Smooth muscle cell (in vitro differentiated cells): ENCODE measurements at regions not wholly inside any gene's neighbourhood (a gene's known extent, or its start where the extent isn't known, plus 50 kb on each side); places are given as distances from the start of the nearest gene placed in this dataset.
A peak's percentile ranks its signal among the peaks of the same experiment; 100 is the strongest.

Source experiments
- DNase-seq: peaks from one replicate; lab custom pipeline; 2025; ENCODE audit not compliant: unreplicated experiment; lab: John Stamatoyannopoulos, UW
- H2AFZ ChIP-seq: fragments of 200-600 bp; sonication (generic); 2 replicates; pipeline ENCODE4 v1.6.0; 2016; ENCODE audit warnings: antibody characterized with exemption, low read depth, mild to moderate bottlenecking
- H3F3A ChIP-seq: fragments of 200-600 bp; sonication (generic); 2 replicates; pipeline ENCODE4 v1.6.0; 2017; ENCODE audit warnings: antibody characterized with exemption, low read depth
- H3K27ac ChIP-seq: fragments of 200-600 bp; sonication (generic); 2 replicates; pipeline ENCODE4 v1.5.1; 2016; ENCODE audit warnings: low read depth, mild to moderate bottlenecking
- H3K27me3 ChIP-seq: fragments of 200-600 bp; sonication (generic); 2 replicates; pipeline ENCODE4 v1.6.1; 2016; ENCODE audit warnings: low read depth, mild to moderate bottlenecking
- H3K36me3 ChIP-seq: fragments of 200-600 bp; sonication (generic); 2 replicates; pipeline ENCODE4 v1.5.1; 2016; ENCODE audit warnings: low read depth
- H3K4me1 ChIP-seq: fragments of 200-600 bp; sonication (generic); 2 replicates; pipeline ENCODE4 v1.5.1; 2016; ENCODE audit warnings: low read depth
- H3K4me2 ChIP-seq: fragments of 200-600 bp; sonication (generic); 2 replicates; pipeline ENCODE4 v1.6.0; 2016; ENCODE audit warnings: mild to moderate bottlenecking
- H3K4me3 ChIP-seq: fragments of 200-600 bp; sonication (generic); 2 replicates; pipeline ENCODE4 v1.5.1; 2016; ENCODE audit warnings: mild to moderate bottlenecking
- H3K79me2 ChIP-seq: fragments of 200-600 bp; sonication (generic); 2 replicates; pipeline ENCODE4 v1.6.0; 2016; ENCODE audit warnings: low read depth, mild to moderate bottlenecking
- H3K9ac ChIP-seq: fragments of 200-600 bp; sonication (generic); 2 replicates; pipeline ENCODE4 v1.6.0; 2016; ENCODE audit warnings: low read depth
- H3K9me3 ChIP-seq: fragments of 200-600 bp; sonication (generic); replicated peaks from 2 replicates; pipeline ENCODE4 v1.5.1; 2016; ENCODE audit warnings: low read depth
- H4K20me1 ChIP-seq: fragments of 200-600 bp; sonication (generic); 2 replicates; pipeline ENCODE4 v1.6.0; 2016; ENCODE audit warnings: low read depth
- WGBS: methylation state at CpG from one replicate; pipeline ENCODE4 v1.1.7; 2016; ENCODE audit warnings: low lambda C conversion rate; 5-methylcytosine and 5-hydroxymethylcytosine counted together
- TF ChIP-seq, protein P1 (sequence below): fragments of 200-600 bp; sonication (generic); IDR thresholded peaks from 2 replicates; pipeline ENCODE4 v1.5.1; 2017; ENCODE audit warnings: borderline replicate concordance, mild to moderate bottlenecking, antibody characterized with exemption; ENCODE audit not compliant: insufficient read depth, poor library complexity, severe bottlenecking

- DNase-seq = no peak
- WGBS = 85% methylated on average over 3 of the region's 3 CpGs
These were observed 191.3 kb upstream of the CTSO start for GRCh38 chr4:156144961-156145360.

DNA sequence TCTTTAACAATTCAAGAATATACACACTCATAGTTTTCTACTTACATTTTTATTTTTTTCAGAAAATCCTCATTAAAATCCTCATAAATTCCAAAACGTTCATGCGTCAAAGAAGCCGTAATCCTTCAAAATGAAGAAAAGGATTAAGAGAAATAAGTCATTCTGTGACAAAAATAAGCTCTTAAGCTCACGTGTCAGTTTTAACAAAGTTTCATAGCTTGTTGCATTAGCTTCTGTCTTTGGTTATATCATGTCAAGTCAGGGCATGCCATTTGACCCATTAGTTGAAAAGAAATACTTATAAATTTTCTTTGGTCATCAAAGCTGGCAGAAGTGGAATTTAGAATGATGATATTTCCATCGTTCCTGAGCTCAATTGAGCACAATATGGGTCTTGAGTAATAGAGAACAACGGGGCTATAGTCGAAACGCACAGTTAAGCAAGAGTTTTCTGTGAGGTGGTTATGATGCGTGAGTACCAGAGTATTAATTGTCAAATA, 185.2 kb upstream of the CTSO start:
- H2AFZ ChIP-seq = peak overlapping the region; percentile 67
- TF ChIP-seq, protein P1, sequence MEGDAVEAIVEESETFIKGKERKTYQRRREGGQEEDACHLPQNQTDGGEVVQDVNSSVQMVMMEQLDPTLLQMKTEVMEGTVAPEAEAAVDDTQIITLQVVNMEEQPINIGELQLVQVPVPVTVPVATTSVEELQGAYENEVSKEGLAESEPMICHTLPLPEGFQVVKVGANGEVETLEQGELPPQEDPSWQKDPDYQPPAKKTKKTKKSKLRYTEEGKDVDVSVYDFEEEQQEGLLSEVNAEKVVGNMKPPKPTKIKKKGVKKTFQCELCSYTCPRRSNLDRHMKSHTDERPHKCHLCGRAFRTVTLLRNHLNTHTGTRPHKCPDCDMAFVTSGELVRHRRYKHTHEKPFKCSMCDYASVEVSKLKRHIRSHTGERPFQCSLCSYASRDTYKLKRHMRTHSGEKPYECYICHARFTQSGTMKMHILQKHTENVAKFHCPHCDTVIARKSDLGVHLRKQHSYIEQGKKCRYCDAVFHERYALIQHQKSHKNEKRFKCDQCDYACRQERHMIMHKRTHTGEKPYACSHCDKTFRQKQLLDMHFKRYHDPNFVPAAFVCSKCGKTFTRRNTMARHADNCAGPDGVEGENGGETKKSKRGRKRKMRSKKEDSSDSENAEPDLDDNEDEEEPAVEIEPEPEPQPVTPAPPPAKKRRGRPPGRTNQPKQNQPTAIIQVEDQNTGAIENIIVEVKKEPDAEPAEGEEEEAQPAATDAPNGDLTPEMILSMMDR = no peak
- H3F3A ChIP-seq = peaks cover 7% of the 10 kb centered on the region
- H3K27me3 ChIP-seq = no peaks in the 10 kb centered on the region
- no peak overlapping the region for H3K4me3 ChIP-seq
- H3K9me3 ChIP-seq = no peaks in the 10 kb centered on the region
- peak overlapping the region; percentile 72 for H3K27ac ChIP-seq
- peak overlapping the region; percentile 18 for H3K9ac ChIP-seq
- no peak for DNase-seq
- 43% methylated on average over 9 of the region's 9 CpGs for WGBS
- H3K4me1 ChIP-seq = peaks cover 9% of the 10 kb centered on the region
- no peaks in the 10 kb centered on the region for H3K36me3 ChIP-seq
- H4K20me1 ChIP-seq = no peaks in the 10 kb centered on the region
- H3K4me2 ChIP-seq = peak overlapping the region; percentile 2
- H3K79me2 ChIP-seq = no peaks in the 10 kb centered on the region

More at GRCh38 chr4:156144961-156145360, 191.3 kb upstream of the CTSO start:
- H3K79me2 ChIP-seq = no peaks in the 10 kb centered on the region
- H3K27ac ChIP-seq = peak overlapping the region; percentile 21
- no peaks in the 10 kb centered on the region for H3K9me3 ChIP-seq
- H3K36me3 ChIP-seq = no peaks in the 10 kb centered on the region
- H3F3A ChIP-seq = no peaks in the 10 kb centered on the region
- H3K27me3 ChIP-seq = no peaks in the 10 kb centered on the region
- TF ChIP-seq, protein P1 = no peak
- no peaks in the 10 kb centered on the region for H4K20me1 ChIP-seq
- H3K4me1 ChIP-seq = peaks cover 7% of the 10 kb centered on the region
- no peak overlapping the region for H3K4me3 ChIP-seq
- no peak overlapping the region for H3K9ac ChIP-seq
- no peak overlapping the region for H3K4me2 ChIP-seq
- H2AFZ ChIP-seq = peak overlapping the region; percentile 69

GRCh38 chr4:156137679-156138473, 184.2 kb upstream of the CTSO start:
- Histone ChIP-seq H2AFZ (peak overlapping the region; percentile 67), H3K4me3 (no peak overlapping the region), H3F3A (peaks cover 7% of the 10 kb centered on the region), H3K79me2 (no peaks in the 10 kb centered on the region), H3K9ac (no peak overlapping the region), H3K9me3 (no peaks in the 10 kb centered on the region), H4K20me1 (no peaks in the 10 kb centered on the region), H3K4me2 (peak overlapping the region; percentile 2), H3K27me3 (no peaks in the 10 kb centered on the region), H3K4me1 (peaks cover 9% of the 10 kb centered on the region), H3K27ac (peak overlapping the region; percentile 72), H3K36me3 (no peaks in the 10 kb centered on the region)
- WGBS = 46% methylated on average over 9 of the region's 9 CpGs
- DNase-seq = no peak
- TF ChIP-seq, protein P1 = no peak
